ENCODE measurements at regions not wholly inside any gene's neighbourhood (a gene's known extent, or its start where the extent isn't known, plus 50 kb on each side); places are given as distances from the start of the nearest gene placed in this dataset.

DNA sequence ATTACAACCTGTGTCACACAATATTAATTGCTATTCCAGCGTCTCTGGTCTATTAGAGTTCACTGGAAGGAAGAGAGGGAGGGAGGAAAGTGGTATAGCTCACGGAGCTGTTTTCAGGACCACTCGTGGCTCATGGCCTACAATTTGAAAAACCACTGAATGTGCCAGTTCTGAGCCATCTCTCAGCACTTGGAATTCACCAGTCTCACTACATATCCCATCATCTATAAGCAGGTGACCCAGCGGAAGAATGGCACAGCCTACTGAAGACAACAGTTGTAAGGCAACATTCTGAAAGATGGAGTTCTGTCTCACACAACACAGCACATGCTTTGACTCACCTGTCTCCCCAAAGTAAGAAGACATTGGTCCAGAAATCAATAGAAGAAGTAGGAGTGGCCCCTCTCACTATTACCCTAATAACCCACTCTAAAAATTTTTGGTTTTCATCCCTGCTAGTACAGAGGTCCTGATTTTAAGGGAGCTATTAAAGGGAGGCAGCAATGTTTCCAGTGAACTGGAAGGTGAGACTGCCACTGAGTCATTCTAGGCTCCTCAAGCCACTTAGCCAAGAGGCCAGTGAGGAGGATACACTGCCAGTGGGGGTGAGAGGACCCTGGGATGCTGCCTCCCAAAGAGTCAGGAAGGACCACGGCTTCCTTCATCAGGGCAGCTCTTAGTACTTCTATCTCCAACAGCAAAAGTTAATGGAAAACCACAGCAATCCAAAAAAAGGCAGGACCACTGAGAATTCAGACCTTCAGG, 50.0 kb upstream of the DOCK9 start:
- DNase-seq (ENCODE audit: low spot score) = no peak

GRCh38 chr13:99028890-99029289, 51.0 kb upstream of the DOCK9 start:
- DNase-seq (ENCODE audit: low spot score) = peak; percentile 24

DNA sequence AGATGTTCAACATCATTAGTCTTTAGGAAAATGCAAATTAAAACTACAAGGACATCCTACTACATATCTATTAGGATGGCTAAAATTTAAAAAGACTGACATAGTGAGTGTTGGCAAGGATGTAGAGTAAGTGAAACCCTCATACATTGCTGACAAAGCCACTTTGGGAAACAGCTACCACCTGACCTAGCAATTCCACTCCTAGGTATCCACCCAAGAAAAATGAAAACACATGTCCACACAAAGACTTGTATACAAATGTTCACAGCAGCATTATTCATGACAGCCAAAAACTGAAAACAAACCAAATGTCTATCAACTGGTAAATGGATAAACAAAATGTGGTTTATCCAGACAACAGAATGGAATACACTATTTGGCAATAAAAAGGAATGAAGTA, 51.7 kb upstream of the DOCK9 start:
- DNase-seq (ENCODE audit: low spot score) = no peak

DNA sequence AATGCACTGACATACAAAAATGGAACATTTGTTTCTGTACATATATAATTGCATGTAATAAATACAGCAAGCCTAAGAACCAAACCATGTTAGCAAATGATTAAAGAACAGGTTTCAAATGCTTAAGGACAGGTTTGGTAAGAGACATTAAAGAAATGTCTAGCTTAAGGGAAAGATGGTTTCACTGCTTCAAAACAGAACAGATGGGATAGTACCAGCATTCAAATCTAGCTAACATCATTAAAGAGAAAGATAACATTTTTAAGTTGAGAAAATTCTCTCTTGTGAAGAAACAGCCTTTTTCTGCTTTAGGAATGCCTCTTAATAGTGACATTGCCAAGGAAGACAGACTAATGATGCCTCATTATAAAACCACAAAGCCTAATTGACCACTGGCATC, 52.5 kb upstream of the DOCK9 start:
- DNase-seq (ENCODE audit: low spot score) = no peak

DNA sequence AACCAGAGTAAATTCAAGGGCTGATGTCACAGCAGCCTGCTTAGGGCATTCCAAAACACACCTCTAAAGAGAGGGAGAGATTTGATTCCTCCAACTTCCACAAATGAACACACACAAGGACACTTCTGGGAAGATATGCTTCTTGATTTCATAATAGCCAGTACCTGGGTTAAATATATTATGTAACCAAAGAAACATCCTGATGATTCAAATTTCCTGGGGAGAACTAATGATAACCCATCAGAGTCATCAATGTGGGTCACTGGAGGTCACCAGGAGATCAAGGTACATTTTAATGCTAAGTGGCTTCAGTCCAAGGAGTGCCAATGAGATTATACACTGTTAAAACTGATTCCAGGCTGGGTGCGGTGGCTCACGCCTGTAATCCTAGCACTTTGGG, 54.0 kb upstream of the DOCK9 start:
- DNase-seq (ENCODE audit: low spot score) = no peak

GRCh38 chr13:99033814-99034213, 56.0 kb upstream of the DOCK9 start:
- peak; percentile 13 for DNase-seq (ENCODE audit: low spot score)

DNA sequence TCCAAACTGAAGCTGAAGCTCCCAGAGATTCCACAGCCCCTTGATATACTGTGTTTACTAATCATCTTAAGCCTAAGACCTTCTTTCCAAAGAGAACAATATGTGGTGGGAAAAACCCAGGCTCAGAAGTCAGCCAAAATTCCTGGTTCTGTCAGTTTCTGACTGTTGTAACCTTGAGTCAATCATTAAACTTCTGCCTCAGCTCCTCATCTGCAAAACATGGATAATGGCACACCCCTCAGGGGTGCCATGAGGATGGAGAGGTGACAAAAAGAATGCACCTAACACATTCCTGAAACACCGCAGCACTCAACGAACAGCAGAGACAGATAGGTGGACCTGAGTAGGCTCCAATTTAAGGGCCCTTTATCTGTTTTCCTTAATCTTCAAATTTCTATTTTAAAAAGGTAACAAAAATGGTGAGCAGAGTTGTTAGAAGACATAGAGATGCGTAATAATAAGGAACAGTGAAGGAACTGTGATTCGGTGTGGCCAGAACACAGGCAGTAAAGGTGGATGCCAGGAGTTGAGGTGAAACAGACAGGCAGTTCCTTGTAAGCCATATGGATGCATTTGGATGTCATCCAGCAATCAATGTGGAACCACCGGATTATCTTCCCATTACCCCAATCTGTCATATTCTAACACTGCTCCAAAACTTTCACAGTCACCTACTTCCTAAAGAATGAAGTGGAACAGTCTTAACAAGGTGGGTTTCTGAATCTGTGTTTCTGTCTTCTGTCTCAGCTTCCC, 56.6 kb upstream of the DOCK9 start:
- DNase-seq (ENCODE audit: low spot score) = no peak

- no peak for DNase-seq (ENCODE audit: low spot score)
Observed at GRCh38 chr13:99035715-99036114, 57.9 kb upstream of the DOCK9 start.

- no peak for DNase-seq (ENCODE audit: low spot score)
Observed at GRCh38 chr13:99037756-99038155, 59.9 kb upstream of the DOCK9 start.

GRCh38 chr13:99039718-99040280, 61.9 kb upstream of the DOCK9 start:
- DNase-seq (ENCODE audit: low spot score) = no peak

GRCh38 chr13:99040536-99041131, 62.8 kb upstream of the DOCK9 start:
- no peak for DNase-seq (ENCODE audit: low spot score)

DNA sequence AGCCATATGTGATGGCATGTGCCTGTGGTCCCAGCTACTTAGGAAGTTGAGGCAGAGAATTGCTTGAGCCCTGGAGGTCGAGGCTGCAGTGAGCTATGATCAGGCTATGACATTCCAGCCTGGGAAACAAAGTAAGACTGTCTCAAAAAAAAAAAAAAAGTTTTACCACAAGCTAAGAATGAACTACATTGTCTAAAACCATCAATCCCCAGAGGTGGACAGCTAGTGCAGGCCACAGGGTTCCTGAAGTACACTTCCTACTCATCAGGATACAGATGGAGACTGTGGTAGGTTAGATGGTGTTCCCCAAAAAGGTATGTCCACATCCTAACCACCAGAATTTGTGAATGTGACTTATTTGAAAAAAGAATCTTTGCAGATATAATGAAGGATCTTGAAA, 63.5 kb upstream of the DOCK9 start:
- no peak for DNase-seq (ENCODE audit: low spot score)

- no peak for DNase-seq (ENCODE audit: low spot score)
Observed at GRCh38 chr13:99041788-99042187, 63.9 kb upstream of the DOCK9 start.

DNA sequence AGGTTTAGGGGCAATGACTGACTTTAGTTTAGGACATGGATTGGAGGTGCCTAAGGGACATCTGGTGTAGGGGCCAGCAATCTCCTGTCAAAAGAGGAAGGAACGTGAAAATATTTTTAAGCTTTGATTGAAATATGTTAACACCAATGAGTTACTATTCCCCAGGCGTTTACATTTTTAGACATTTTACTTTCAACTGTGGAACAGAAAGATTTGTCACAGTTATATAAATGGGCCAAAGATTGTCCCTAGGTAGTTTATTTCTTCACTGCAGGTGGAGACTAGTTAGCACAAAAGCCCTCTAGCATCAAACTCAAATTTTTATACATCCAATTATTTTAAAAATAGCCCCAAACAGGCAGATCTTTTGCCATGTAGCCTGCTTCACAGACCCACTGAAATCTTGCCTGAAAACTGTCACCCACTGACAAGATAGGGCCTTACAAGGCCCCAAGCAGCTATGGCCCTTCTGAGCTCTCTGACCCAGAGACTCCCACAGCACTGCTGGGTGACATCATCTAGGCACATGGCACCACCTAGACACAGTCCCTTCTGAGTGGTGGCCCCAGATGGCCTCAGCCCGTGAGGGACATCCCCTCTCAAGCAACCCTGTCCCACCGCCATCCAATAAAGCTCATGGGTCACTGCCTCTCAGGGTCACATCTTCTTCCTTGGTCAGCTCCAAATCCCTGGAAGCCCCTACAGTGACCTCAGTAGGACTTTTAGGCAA, 64.8 kb upstream of the DOCK9 start:
- no peak for DNase-seq (ENCODE audit: low spot score)

GRCh38 chr13:99043831-99044231, 66.0 kb upstream of the DOCK9 start:
- no peak for DNase-seq (ENCODE audit: low spot score)

- no peak for DNase-seq (ENCODE audit: low spot score)
Observed at GRCh38 chr13:99044764-99045163, 66.9 kb upstream of the DOCK9 start.

DNA sequence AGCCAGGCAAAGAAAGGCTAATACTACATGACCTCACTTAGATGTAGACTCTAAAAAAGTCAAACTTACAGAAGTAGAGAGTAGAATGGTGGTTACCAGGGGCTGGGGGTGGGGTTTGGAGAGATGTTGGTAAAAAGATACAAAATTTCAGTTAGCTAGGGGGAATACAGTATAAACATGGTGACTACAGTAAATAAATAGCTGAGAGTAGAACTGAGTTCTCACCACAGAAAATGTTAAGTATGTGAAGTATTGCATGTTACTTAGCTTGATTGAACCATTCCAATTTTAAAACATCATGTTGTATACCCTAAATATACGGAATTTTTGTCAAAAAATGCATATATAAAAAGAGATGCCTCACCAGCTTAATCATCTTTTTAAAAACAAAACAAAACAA, 67.5 kb upstream of the DOCK9 start:
- DNase-seq (ENCODE audit: low spot score) = no peak

DNA sequence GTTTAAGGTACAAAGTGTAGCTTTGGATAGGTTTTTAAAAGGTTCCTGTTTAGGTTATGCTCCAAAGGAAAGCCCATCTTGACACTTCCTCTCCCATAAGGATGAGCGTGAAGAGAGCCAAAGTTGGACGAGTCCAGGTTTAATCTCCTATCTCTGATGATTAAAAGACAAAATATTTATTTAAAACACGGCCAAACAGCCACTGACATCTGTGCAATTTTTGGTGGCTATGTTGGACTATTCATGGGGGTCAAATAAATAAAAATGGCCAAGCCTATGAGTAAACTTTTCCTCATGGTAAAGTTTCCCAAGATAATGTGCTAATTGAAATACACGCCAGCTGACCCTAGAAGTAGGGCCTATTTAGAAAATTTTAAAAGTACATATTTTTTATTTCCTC, 69.0 kb upstream of the DOCK9 start:
- no peak for DNase-seq (ENCODE audit: low spot score)

- DNase-seq (ENCODE audit: low spot score) = no peak
Observed at GRCh38 chr13:99050983-99051488, 73.2 kb upstream of the DOCK9 start.

GRCh38 chr13:99051768-99052455, 74.0 kb upstream of the DOCK9 start:
- DNase-seq (ENCODE audit: low spot score) = no peak

GRCh38 chr13:99053636-99054233, 75.9 kb upstream of the DOCK9 start:
- DNase-seq (ENCODE audit: low spot score) = peak; percentile 64
